ENCODE measurements at regions not wholly inside any gene's neighbourhood (a gene's known extent, or its start where the extent isn't known, plus 50 kb on each side); places are given as distances from the start of the nearest gene placed in this dataset.

GRCh38 chr15:93997071-93997658 is 234.2 kb upstream of the MCTP2 start:
- Histone ChIP-seq H3K27me3 (no peaks in the 10 kb centered on the region), H3K27ac (no peak overlapping the region), H3K36me3 (no peaks in the 10 kb centered on the region), H3K4me1 (peaks cover 0 to 15% of the 10 kb centered on the region in 2 donors), H3K9me3 (no peaks in the 10 kb centered on the region), H3K4me3 (no peak overlapping the region)
- ATAC-seq (no peak), DNase-seq (no peak)
- in situ Hi-C loops (cut with MboI; ENCODE audit: low sequenced_read_pairs in 4 of 4) = loop anchor here (10.0 to 25.0 kb wide), 3 partner anchors 118 to 960 kb away; no protein-coding TSS in a partner anchor
- TF ChIP-seq CTCF (IDR thresholded peaks at IDR 0.05 in 4 of 5, conservative IDR thresholded peaks at IDR 0.05 in 1 of 5) (peak in 4 of 5 experiments; percentile 18 to 57 (median 39)), POLR2A (IDR thresholded peaks at IDR 0.05) (no peak)
- intact Hi-C loops (cut with DNase I; ENCODE audit: low total_unique reads) = loop anchor here (5.0 kb wide), 1 partner anchor 125 kb away; no protein-coding TSS in a partner anchor

DNA sequence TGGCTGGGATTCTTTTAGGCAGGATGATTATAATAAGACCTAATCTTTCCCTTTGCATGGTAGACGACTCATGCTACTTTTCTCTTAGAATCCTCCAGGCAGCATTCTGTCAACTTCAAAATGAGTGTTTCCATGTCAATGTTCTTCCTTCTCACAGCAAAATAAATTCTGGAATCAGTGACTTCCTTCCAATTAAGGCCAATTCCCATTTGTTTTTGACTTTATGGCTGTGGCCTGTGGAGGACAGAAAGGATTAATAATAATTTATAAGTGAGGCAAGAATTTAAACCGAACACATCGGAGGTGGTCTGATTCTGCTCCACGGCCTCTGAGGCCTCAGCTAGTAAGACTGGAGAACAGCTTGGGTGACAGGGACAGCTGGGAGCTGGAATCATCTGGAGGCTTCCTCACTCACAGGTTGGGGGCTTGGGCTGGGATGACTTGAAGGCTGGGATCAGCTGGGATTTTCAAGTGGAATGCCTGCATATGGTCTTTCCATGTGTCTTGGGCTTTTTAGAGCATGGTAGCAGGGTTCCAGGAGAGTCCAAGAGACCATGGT is 241.8 kb upstream of the MCTP2 start:
- in situ Hi-C loops (cut with MboI; ENCODE audit: low sequenced_read_pairs in 4 of 4) (loop anchor here in 3 of 4 donors (25.0 kb wide), 2 partner anchors 927 to 952 kb away; no protein-coding TSS in a partner anchor), intact Hi-C loops (cut with DNase I; ENCODE audit: low total_unique reads) (no loop called here)
- no peaks in the 10 kb centered on the region for H3K36me3 ChIP-seq
- DNase-seq (no peak), ATAC-seq (no peak)
- no peak overlapping the region for H3K4me3 ChIP-seq
- no peak overlapping the region for H3K27ac ChIP-seq
- peaks cover 0 to 8% of the 10 kb centered on the region in 2 donors for H3K4me1 ChIP-seq
- no peaks in the 10 kb centered on the region for H3K27me3 ChIP-seq
- TF ChIP-seq CTCF (IDR thresholded peaks at IDR 0.05 in 4 of 5, conservative IDR thresholded peaks at IDR 0.05 in 1 of 5) = no peak
- no peak for TF ChIP-seq POLR2A (IDR thresholded peaks at IDR 0.05)
- no peaks in the 10 kb centered on the region for H3K9me3 ChIP-seq

DNA sequence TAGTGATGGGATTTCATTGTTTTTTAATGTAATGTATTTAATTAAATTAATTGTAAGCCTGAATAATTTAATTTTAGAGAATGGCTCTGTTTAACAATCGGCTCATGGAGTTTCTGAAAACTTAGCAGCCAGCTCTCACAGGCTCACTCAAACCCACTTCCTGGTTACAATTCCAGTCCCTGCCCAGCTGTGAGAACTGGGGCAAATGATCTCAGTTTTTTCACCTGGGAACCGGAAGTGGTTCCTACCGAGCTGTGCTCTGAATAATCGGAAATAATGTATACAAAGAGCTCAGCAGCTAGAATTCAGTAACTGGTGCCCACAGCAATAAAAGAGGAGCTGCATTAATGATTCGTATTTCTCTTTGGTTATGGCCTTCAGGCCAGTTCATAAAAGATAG is 244.3 kb upstream of the MCTP2 start:
- no peaks in the 10 kb centered on the region for H3K9me3 ChIP-seq
- H3K27ac ChIP-seq = peak overlapping the region in 2 of 4 donors; percentile 55 to 62
- no peak for TF ChIP-seq POLR2A (IDR thresholded peaks at IDR 0.05)
- no peak for TF ChIP-seq CTCF (IDR thresholded peaks at IDR 0.05 in 4 of 5, conservative IDR thresholded peaks at IDR 0.05 in 1 of 5)
- DNase-seq = no peak
- no peak for ATAC-seq
- in situ Hi-C loops (cut with MboI; ENCODE audit: low sequenced_read_pairs in 4 of 4) = loop anchor here in 3 of 4 donors (25.0 kb wide), 2 partner anchors 925 to 950 kb away; no protein-coding TSS in a partner anchor
- no peaks in the 10 kb centered on the region for H3K36me3 ChIP-seq
- peaks cover 0 to 8% of the 10 kb centered on the region in 2 donors for H3K4me1 ChIP-seq
- no peak overlapping the region for H3K4me3 ChIP-seq
- no peaks in the 10 kb centered on the region for H3K27me3 ChIP-seq
- intact Hi-C loops (cut with DNase I; ENCODE audit: low total_unique reads) = no loop called here

DNA sequence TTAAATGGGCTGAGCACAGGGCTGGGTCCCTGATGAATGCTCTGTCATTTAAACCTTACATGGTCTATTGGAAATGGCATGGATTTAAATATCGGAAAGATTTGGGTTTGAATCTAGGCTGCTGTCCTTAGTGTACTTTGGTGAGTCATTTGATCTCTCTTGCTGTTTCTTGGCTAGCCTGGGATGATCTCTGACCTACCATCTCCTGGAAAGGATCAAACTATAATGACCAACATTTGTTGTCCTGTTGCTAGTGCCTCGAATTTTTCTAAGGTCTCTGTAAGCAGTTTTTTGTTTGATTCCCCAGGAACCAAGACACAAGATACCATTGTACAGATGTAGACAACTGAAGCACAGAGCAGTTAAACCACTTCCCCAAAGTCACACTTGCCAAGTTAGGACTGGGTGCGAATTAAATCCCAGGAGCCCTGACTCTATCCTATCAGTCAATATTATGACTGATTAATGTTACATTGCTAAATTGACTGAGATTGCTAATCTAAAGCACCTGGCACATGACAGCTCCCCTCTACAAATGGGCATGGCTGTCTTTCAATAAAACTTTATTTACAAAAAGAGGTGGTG is 244.9 kb upstream of the MCTP2 start:
- intact Hi-C loops (cut with DNase I; ENCODE audit: low total_unique reads) = no loop called here
- DNase-seq = no peak
- H3K4me3 ChIP-seq = no peak overlapping the region
- peaks cover 0 to 8% of the 10 kb centered on the region in 2 donors for H3K4me1 ChIP-seq
- TF ChIP-seq CTCF (IDR thresholded peaks at IDR 0.05 in 4 of 5, conservative IDR thresholded peaks at IDR 0.05 in 1 of 5) (no peak), POLR2A (IDR thresholded peaks at IDR 0.05) (no peak)
- ATAC-seq = no peak
- in situ Hi-C loops (cut with MboI; ENCODE audit: low sequenced_read_pairs in 4 of 4) = loop anchor here in 3 of 4 donors (25.0 kb wide), 2 partner anchors 924 to 949 kb away; no protein-coding TSS in a partner anchor
- peak overlapping the region; percentile 10 to 62 (median 44) for H3K27ac ChIP-seq
- H3K36me3 ChIP-seq = no peaks in the 10 kb centered on the region
- no peaks in the 10 kb centered on the region for H3K9me3 ChIP-seq
- no peaks in the 10 kb centered on the region for H3K27me3 ChIP-seq

Measured in gastrocnemius medialis (tissue), 4 donors.